ENCODE measurements at regions not wholly inside any gene's neighbourhood (a gene's known extent, or its start where the extent isn't known, plus 50 kb on each side); places are given as distances from the start of the nearest gene placed in this dataset.
A peak's percentile ranks its signal among the peaks of the same experiment; 100 is the strongest.

DNA sequence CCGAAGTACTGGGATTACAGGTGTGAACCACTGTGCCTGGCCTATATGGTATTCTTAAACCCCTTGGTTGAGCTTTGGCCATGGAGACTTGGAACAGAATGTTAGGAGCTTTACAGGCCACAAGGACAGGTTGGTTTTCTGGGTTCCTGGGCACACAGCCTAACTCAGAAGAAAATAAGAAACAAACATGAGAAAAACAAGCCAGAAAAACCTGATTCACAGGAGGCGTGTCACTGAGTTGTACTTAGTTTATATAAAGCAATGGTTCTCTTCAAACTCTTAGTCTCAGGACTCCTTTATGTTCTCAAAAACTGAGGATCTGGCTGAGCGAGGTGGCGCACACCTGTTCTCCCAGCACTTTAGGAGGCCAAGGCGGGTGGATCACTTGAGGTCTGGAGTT lies 125.1 kb upstream of the SPATA13 start:
- Histone ChIP-seq H3K4me1 (ENCODE audit: control insufficient read depth, extremely low read depth, insufficient read depth, low read length) (no peaks in the 10 kb centered on the region), H3K9ac (replicated peaks; ENCODE audit: extremely low read depth, insufficient read depth, low read length) (no peak overlapping the region), H3K27me3 (ENCODE audit: control insufficient read depth in 2 of 2, insufficient read depth in 2 of 2, low read length in 2 of 2) (peaks cover 11 to 13% of the 10 kb centered on the region in 2 experiments), H3K79me2 (ENCODE audit: control insufficient read depth, insufficient read depth, low read length) (no peaks in the 10 kb centered on the region), H2AFZ (ENCODE audit: low read depth, low read length) (no peak overlapping the region), H3K36me3 (ENCODE audit: control insufficient read depth in 2 of 2, extremely low read depth in 1 of 2, insufficient read depth in 2 of 2, low read length in 2 of 2) (no peaks in the 10 kb centered on the region), H3K27ac (ENCODE audit: insufficient read depth, low read depth, low read length) (no peak overlapping the region), H3K9me3 (replicated peaks; ENCODE audit: control insufficient read depth, insufficient read depth, low read length) (no peaks in the 10 kb centered on the region), H3K4me3 (replicated peaks in 1 of 3; ENCODE audit: insufficient read depth in 1 of 3, low read depth in 1 of 3, low read length in 3 of 3) (no peak overlapping the region), H3K4me2 (ENCODE audit: insufficient read depth, low read length) (no peak overlapping the region), H3K9me1 (replicated peaks; ENCODE audit: control insufficient read depth, extremely low read depth, insufficient read depth, low read length) (no peaks in the 10 kb centered on the region), H4K20me1 (replicated peaks; ENCODE audit: control insufficient read depth, extremely low read depth, insufficient read depth, low read length) (no peaks in the 10 kb centered on the region)
- CTCF ChIA-PET, result interaction anchor here (2.3 to 3.7 kb wide), 2 partner anchors 15 to 193 kb away, joined by 6 to 21 read pairs; no protein-coding TSS in a partner anchor
- BruUV-seq (replicated peaks), result no TSS peak
- DNase-seq (ENCODE audit: low read depth, low spot score) (no peak), FAIRE-seq (peak; percentile 62)
- dilution Hi-C loops (cut with MboI; ENCODE audit: extremely low pct_ligation_motif_present, low sequenced_read_pairs), result no loop called here
- intact Hi-C loops (cut with micrococcal nuclease), result no loop called here
- POLR2A ChIA-PET, result no interaction called here
- TF ChIP-seq, protein P1, sequence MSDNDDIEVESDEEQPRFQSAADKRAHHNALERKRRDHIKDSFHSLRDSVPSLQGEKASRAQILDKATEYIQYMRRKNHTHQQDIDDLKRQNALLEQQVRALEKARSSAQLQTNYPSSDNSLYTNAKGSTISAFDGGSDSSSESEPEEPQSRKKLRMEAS (IDR thresholded peaks at IDR 0.05; ENCODE audit: insufficient read depth, insufficient read length), result no peak
- TF ChIP-seq FOS (IDR thresholded peaks at IDR 0.05; ENCODE audit: borderline replicate concordance, insufficient read depth, low read length) (no peak), GATA2 (IDR thresholded peaks at IDR 0.05; ENCODE audit: insufficient read depth, insufficient read length, low read depth, low read length) (no peak), POLR2AphosphoS5 (IDR thresholded peaks at IDR 0.05; ENCODE audit: insufficient read depth, low read depth, low read length) (no peak), JUN (IDR thresholded peaks at IDR 0.05; ENCODE audit: borderline replicate concordance, insufficient read depth, insufficient read length, low read depth) (no peak), EZH2 (IDR thresholded peaks at IDR 0.05; ENCODE audit: borderline replicate concordance, low read depth, low read length, severe bottlenecking) (no peak), MYC (IDR thresholded peaks at IDR 0.05; ENCODE audit: low read depth, low read length) (no peak), POLR2A (IDR thresholded peaks at IDR 0.05; ENCODE audit: low read depth, low read length) (no peak)
- TF ChIP-seq, protein P2, sequence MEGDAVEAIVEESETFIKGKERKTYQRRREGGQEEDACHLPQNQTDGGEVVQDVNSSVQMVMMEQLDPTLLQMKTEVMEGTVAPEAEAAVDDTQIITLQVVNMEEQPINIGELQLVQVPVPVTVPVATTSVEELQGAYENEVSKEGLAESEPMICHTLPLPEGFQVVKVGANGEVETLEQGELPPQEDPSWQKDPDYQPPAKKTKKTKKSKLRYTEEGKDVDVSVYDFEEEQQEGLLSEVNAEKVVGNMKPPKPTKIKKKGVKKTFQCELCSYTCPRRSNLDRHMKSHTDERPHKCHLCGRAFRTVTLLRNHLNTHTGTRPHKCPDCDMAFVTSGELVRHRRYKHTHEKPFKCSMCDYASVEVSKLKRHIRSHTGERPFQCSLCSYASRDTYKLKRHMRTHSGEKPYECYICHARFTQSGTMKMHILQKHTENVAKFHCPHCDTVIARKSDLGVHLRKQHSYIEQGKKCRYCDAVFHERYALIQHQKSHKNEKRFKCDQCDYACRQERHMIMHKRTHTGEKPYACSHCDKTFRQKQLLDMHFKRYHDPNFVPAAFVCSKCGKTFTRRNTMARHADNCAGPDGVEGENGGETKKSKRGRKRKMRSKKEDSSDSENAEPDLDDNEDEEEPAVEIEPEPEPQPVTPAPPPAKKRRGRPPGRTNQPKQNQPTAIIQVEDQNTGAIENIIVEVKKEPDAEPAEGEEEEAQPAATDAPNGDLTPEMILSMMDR (IDR thresholded peaks at IDR 0.05; ENCODE audit: extremely low read depth in 1 of 2, insufficient read depth in 1 of 2, low read depth in 1 of 2, low read length in 2 of 2), result no peak

Data from endothelial cell of umbilical vein (primary cell).